Gastroesophageal sphincter (tissue), 4 donors: ENCODE measurements at regions not wholly inside any gene's neighbourhood (a gene's known extent, or its start where the extent isn't known, plus 50 kb on each side); places are given as distances from the start of the nearest gene placed in this dataset.
"Not testable (repeated sequence)": the region's sequence is repeated elsewhere in the genome, so short reads cannot be mapped to it uniquely, and the experiment has no call there.

ENCODE experiments used
- ATAC-seq: fragments of 150-250 bp; one replicate; pipeline ENCODE4 v1.9.1; 2016; ENCODE audit warnings: mild to moderate bottlenecking, moderate library complexity
- H3K27ac ChIP-seq, 4 donors: fragments of 200-600 bp; sonication (generic) in 3 of 4; 1 replicate in 3 of 4; 2 replicates in 1 of 4; pipeline ENCODE4 v1.5.1; 2016 to 2019
- H3K27me3 ChIP-seq: fragments of 200-600 bp; sonication (generic); one replicate; pipeline ENCODE4 v1.5.1; 2019
- H3K36me3 ChIP-seq, 2 donors: fragments of 200-600 bp; sonication (generic); one replicate each; pipeline ENCODE4 v1.5.1; 2019; ENCODE audit warnings: control low read depth in 1 of 2
- H3K4me1 ChIP-seq, 3 donors: fragments of 200-600 bp; sonication (generic); 1 replicate in 2 of 3; 2 replicates in 1 of 3; pipeline ENCODE4 v1.5.1; 2016 to 2019; ENCODE audit warnings: control low read depth in 2 of 3
- H3K4me3 ChIP-seq, 2 donors: fragments of 200-600 bp; sonication (generic); one replicate each; pipeline ENCODE4 v1.5.1; 2019; ENCODE audit warnings: mild to moderate bottlenecking in 1 of 2, moderate library complexity in 1 of 2
- H3K9me3 ChIP-seq, 3 donors: fragments of 200-600 bp; sonication (generic); one replicate each; pipeline ENCODE4 v1.5.1; 2017 to 2019; ENCODE audit warnings: control low read depth in 2 of 3
- CTCF ChIP-seq, 4 experiments: fragments of 200-600 bp in 2 of 4; fragments of 450-650 bp in 2 of 4; sonication (generic) in 1 of 4; IDR thresholded peaks; one replicate each; pipeline ENCODE4 v1.5.1; 2017 to 2019; ENCODE audit warnings: antibody characterized with exemption in 4 of 4, mild to moderate bottlenecking in 2 of 4, moderate library complexity in 2 of 4
- EP300 ChIP-seq: sonication (generic); formaldehyde crosslinking; IDR thresholded peaks from one replicate; pipeline ENCODE4 v1.6.1; 2017; ENCODE audit warnings: antibody characterized with exemption, mild to moderate bottlenecking
- POLR2A ChIP-seq, 2 donors: fragments of 450-650 bp; IDR thresholded peaks; one replicate each; pipeline ENCODE4 v1.6.1; 2017; ENCODE audit warnings: antibody characterized with exemption in 2 of 2, mild to moderate bottlenecking in 2 of 2, moderate library complexity in 1 of 2
- POLR2AphosphoS5 ChIP-seq: sonication (generic); formaldehyde crosslinking; IDR thresholded peaks from one replicate; pipeline ENCODE4 v1.6.1; 2017; ENCODE audit warnings: antibody characterized with exemption
- WGBS, 2 donors: methylation state at CpG; one replicate each; pipeline ENCODE4 v1.1.5; 2018; ENCODE audit warnings: low coverage in 1 of 2; 5-methylcytosine and 5-hydroxymethylcytosine counted together

GRCh38 chr3:104198131-104198530, 1168.6 kb upstream of the ALCAM start:
- no peaks in the 10 kb centered on the region for H3K9me3 ChIP-seq
- ATAC-seq = no peak
- no peak for TF ChIP-seq CTCF (IDR thresholded peaks at IDR 0.05)
- no peak for TF ChIP-seq POLR2AphosphoS5
- no peak for TF ChIP-seq EP300
- TF ChIP-seq POLR2A (IDR thresholded peaks at IDR 0.05) = no peak
- no peak overlapping the region for H3K4me3 ChIP-seq
- WGBS, 2 donors = 45% methylated on average over 2 of the region's 2 CpGs
- no peaks in the 10 kb centered on the region for H3K36me3 ChIP-seq
- H3K27ac ChIP-seq = no peak overlapping the region
- no peaks in the 10 kb centered on the region for H3K4me1 ChIP-seq
- no peaks in the 10 kb centered on the region for H3K27me3 ChIP-seq

GRCh38 chr3:104206925-104207324, 1159.8 kb upstream of the ALCAM start:
- Histone ChIP-seq H3K27me3 (no peaks in the 10 kb centered on the region), H3K27ac (no peak overlapping the region), H3K36me3 (no peaks in the 10 kb centered on the region), H3K9me3 (no peaks in the 10 kb centered on the region), H3K4me1 (no peaks in the 10 kb centered on the region), H3K4me3 (no peak overlapping the region)
- ATAC-seq = no peak
- WGBS, 2 donors = 63% methylated on average over 2 of the region's 2 CpGs; no CpG with 5 or more reads in 1 of the 2 donors
- TF ChIP-seq CTCF (IDR thresholded peaks at IDR 0.05) (no peak), POLR2AphosphoS5 (no peak), POLR2A (IDR thresholded peaks at IDR 0.05) (no peak), EP300 (no peak)

GRCh38 chr3:104214277-104214676, 1152.4 kb upstream of the ALCAM start:
- H3K4me1 ChIP-seq = no peaks in the 10 kb centered on the region
- TF ChIP-seq POLR2AphosphoS5 (no peak), CTCF (IDR thresholded peaks at IDR 0.05) (no peak), EP300 (no peak)
- H3K4me3 ChIP-seq = no peak overlapping the region
- no peaks in the 10 kb centered on the region for H3K27me3 ChIP-seq
- no peaks in the 10 kb centered on the region for H3K9me3 ChIP-seq
- H3K27ac ChIP-seq = no peak overlapping the region
- H3K36me3 ChIP-seq = no peaks in the 10 kb centered on the region
- 24 to 27% methylated on average over 1 of the region's 1 CpG for WGBS, 2 donors
- ATAC-seq = no peak

GRCh38 chr3:104214937-104215336, 1151.8 kb upstream of the ALCAM start:
- H3K36me3 ChIP-seq = no peaks in the 10 kb centered on the region
- no peak for ATAC-seq
- H3K27ac ChIP-seq = no peak overlapping the region
- no peak for TF ChIP-seq CTCF (IDR thresholded peaks at IDR 0.05)
- no peak for TF ChIP-seq POLR2AphosphoS5
- TF ChIP-seq POLR2A (IDR thresholded peaks at IDR 0.05) = no peak
- no peak for TF ChIP-seq EP300
- 48 to 55% methylated on average over 2 of the region's 2 CpGs for WGBS, 2 donors
- H3K4me3 ChIP-seq = no peak overlapping the region
- no peaks in the 10 kb centered on the region for H3K27me3 ChIP-seq
- H3K9me3 ChIP-seq = no peaks in the 10 kb centered on the region
- no peaks in the 10 kb centered on the region for H3K4me1 ChIP-seq

GRCh38 chr3:104219046-104219445, 1147.7 kb upstream of the ALCAM start:
- H3K4me1 ChIP-seq, ATAC-seq, H3K9me3 ChIP-seq, H3K27me3 ChIP-seq, H3K4me3 ChIP-seq, H3K36me3 ChIP-seq, H3K27ac ChIP-seq: not testable (repeated sequence)
- WGBS, 2 donors = 78 to 93% methylated on average over 1 to 2 of the region's 2 CpGs
